Posterior cingulate gyrus (tissue), 11 donors: ENCODE measurements at regions not wholly inside any gene's neighbourhood (a gene's known extent, or its start where the extent isn't known, plus 50 kb on each side); places are given as distances from the start of the nearest gene placed in this dataset.

Source experiments
- DNase-seq, 10 donors: peaks; one replicate each; pipeline versions ENCODE4 v3.0.0 to v3.0.0-alpha.2; 2020 to 2021; ENCODE audit warnings: mixed read lengths in 3 of 10
- intact Hi-C: fragments of 100-400 bp; cut with DNase I; formaldehyde crosslinking; loops from one replicate; pipeline ENCODE4 v1.15.1; 2023

- DNase-seq, result no peak
- intact Hi-C loops, result no loop called here
These were observed 1024.0 kb upstream of the PCDH9 start for GRCh38 chr13:68254151-68254550.

- DNase-seq, result no peak
- intact Hi-C loops, result no loop called here
These were observed 1004.1 kb upstream of the PCDH9 start for GRCh38 chr13:68234274-68234673.

GRCh38 chr13:68232351-68233130, 1002.4 kb upstream of the PCDH9 start:
- intact Hi-C loops, result no loop called here
- DNase-seq, result no peak

DNA sequence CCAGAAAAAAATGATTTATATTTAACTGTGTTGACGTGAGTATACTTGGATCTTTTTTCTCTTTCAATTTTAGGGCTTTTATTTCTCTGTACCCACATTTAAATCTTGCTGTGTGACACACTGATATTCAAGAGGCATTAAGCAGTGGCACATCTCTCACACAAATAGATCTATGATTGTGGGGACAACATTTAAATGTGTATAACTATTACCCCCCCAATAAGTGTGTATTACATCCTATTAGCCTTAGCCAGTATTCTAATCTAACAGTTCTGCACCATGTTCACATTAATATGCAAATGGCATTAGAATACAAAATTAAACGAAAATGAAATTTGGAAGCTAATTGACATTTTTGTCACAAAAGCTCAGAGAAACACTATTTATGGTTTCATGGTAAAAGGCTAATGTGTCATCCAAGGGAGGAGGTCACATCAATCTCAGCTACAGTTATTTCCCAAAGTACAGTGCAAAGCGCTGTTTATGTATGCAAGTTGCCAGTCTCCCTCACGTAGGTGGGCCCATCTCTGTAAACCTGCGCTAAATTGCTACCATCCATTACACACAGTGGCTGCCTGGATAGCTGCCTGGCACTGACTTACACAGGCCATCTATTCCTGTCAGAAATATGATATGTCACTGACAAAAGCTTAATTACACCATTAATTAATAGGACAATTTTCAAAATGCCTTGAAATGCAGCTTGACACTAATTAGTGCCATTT, 984.7 kb upstream of the PCDH9 start:
- intact Hi-C loops, result no loop called here
- no peak for DNase-seq

DNA sequence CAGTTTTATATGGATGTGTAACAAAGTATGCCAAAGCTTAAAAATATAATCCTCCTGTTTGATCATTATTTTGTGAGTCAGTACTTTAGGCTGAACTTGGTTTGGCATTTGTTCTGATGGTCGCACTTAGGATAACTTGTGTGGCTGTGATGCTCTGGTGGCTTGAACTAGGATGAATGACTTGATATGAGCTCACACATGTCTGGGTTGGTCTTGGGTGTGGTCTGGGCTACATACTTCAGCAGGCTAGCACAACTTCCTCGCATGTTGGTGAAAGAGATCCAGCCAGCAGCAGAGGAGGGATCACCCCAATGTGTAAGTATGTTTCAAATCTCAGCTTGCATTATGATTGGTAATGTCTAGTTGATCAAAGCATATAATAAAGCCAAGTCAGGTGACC, 969.1 kb upstream of the PCDH9 start:
- no peak for DNase-seq
- intact Hi-C loops, result no loop called here

DNA sequence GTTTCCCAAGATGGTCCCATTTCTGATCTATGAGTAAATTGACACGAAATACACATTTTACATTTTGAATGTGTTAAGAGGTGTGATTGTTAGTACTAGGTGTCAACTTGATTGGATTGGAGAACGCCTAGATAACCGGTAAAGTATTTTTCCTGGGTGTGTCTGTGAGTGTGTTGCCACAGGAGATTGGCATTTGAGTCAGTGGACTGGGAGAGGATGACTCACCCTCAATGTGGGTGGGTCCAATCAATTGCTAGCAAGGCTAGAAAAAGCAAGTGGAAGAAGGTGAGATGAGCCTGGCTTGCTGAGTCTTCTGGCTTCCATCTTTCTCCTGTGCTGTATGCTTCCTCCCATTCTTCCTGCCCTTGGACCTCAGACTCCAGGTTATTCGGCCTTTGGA, 960.7 kb upstream of the PCDH9 start:
- intact Hi-C loops, result no loop called here
- no peak for DNase-seq

DNA sequence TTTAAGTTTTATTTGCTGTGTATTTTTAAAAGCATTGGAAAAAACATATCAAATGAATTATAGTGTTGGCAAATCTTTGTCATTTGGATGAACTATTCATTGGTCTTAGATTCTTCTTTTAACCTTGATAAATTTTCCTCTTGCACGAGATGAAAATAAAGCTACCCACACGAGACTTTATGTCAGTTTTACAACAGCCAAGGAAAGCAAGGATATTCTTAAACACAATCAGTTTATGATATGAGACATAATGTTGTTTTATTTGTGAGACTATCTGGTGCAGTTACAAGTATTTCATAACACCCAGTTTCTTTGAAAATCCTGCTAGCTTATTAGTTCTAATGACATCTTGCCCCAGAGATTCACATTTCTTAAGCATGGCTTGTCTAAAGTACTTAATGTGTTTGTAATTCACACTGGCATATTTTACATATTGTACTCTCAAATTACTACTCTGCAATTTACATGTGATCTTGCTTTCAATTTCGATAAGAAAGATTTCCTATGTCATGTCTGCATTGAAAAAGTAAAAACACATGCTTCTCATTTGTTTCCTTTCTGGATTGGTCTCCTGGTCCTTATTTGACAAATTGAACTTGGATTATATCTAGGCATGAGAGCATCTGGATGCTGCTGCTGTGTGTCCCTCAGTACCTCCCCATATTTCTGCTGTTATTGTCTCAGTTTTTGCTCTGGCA, 955.5 kb upstream of the PCDH9 start:
- intact Hi-C loops, result no loop called here
- DNase-seq, result no peak

GRCh38 chr13:68176475-68176874, 946.3 kb upstream of the PCDH9 start:
- intact Hi-C loops, result no loop called here
- no peak for DNase-seq

DNA sequence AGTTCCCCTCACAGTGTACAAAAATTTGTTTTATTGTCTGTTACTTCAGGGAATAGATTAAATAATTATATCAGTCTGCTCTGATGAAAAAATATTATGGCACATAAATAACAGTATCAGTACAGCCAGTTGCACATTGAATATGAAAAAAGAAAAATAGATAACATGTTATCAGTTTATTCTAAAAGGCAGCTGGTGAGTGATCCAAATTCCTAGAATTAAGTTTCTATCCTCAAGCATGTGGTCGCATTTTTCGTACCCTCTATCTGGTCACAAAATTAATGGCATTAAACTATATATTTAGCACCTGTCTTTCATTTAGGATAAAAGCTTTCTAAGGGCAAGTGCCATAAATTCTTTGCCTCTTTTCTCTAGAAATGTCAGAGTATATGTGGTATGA, 944.8 kb upstream of the PCDH9 start:
- DNase-seq, result no peak
- intact Hi-C loops, result no loop called here

DNA sequence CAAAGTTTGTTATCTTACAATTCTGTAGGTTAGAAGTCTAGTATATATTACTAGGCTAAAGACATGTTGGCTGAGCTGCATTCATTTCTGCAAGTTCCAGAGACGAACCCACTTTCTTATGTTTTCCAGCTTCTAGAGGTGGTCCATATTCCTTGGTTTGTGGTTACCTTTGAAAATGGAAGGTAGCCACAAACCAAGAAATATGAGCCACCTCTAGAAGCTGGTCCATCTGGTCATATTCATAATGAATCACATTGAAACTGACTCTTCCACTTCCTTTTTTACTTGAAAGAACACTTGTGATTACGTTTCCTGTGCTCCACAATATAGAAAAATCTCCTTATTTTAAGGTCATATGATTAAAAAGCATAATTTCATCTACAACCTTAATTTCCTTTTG, 943.0 kb upstream of the PCDH9 start:
- intact Hi-C loops, result no loop called here

DNA sequence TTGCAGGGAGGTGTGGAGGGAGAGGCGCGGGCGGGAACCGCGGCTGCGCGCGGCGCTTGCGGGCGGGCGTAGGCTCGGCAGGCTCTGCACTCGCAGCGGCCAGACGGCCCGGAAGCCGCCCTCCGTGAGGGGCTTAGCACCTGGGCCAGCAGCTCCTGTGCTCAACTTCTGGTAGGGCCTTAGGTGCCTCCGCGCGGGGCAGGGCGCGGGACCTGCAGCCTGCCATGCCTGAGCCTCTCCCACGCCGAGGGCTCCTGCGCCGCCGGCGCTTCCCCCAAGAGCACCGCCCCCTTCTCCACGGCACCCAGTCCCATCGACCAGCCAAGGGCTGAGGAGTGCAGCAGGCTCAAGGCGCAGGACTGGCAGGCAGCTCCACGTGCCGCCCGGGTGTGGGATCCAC, 940.8 kb upstream of the PCDH9 start:
- intact Hi-C loops, result no loop called here
- peak in 2 of 10 donors; percentile 44 to 77 for DNase-seq

More for the DNA sequence above, 943.0 kb upstream of the PCDH9 start:
- DNase-seq, result no peak

GRCh38 chr13:68168448-68168847, 938.3 kb upstream of the PCDH9 start:
- intact Hi-C loops, result no loop called here
- no peak for DNase-seq

- no peak for DNase-seq
- intact Hi-C loops, result no loop called here
These were observed 930.3 kb upstream of the PCDH9 start for GRCh38 chr13:68160466-68160865.

- DNase-seq, result no peak
- intact Hi-C loops, result no loop called here
These were observed 922.3 kb upstream of the PCDH9 start for GRCh38 chr13:68152414-68152813.

GRCh38 chr13:68145852-68146251, 915.7 kb upstream of the PCDH9 start:
- intact Hi-C loops, result no loop called here
- DNase-seq, result no peak

GRCh38 chr13:68128297-68128915, 898.3 kb upstream of the PCDH9 start:
- peak in 1 of 10 donors; percentile 59 for DNase-seq
- intact Hi-C loops, result no loop called here

GRCh38 chr13:68125087-68125480, 894.9 kb upstream of the PCDH9 start:
- DNase-seq, result no peak
- intact Hi-C loops, result no loop called here

DNA sequence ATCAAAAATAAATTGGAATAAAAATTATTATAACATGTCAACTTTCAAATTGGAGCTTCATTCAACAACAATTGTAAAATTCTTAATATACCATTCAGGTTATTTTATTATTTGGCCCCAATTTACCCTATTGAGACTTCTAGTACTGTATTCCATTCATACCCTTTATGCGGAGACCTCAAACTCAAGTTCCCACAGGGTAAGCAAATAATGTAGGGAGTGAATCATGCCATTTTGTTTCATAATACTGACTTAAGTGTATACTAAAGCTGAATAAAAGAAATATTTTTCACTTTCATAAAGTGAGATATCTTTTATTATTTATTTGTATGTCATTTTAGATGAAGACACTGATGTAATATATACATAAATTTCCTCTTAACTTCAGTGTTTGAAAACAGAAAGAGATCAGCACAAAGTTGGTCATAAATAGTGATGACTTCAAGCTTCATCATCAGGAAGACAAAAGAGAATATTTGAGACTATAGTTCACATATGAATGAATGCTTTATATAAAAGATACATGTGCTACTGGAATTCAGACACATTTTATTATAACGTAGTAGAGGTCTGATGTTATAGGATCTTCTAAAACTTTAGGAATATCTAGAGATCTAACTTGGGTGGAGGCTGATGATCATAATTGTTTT, 894.4 kb upstream of the PCDH9 start:
- DNase-seq, result no peak
- intact Hi-C loops, result no loop called here

DNA sequence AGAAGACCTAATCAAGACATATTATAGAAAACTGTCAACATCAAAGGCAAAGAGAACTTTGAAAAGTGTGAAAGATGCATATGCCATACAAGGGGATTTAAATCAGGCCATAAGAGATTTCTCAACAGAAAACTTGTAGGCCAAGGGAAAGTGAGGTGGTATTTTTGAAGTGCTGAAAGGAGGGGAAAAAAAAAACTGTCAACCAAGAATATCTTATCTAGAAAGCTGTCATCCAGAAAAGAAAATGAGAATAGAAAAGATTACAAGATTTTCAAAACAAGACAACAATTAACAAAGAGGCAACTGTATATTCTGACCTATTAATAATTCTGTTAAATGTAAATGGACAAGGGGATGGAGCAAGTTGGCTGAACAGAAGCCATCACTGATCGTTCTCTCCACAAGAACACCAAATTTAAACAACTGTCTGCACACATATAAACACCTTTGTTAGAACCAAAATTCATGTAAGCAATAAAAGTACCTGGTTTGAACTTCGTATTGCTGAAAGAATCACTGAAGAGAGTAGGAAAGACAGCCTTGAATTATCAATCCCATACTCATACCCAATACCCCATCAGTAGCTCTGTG, 880.1 kb upstream of the PCDH9 start:
- no peak for DNase-seq
- intact Hi-C loops, result no loop called here

GRCh38 chr13:68107667-68108066, 877.5 kb upstream of the PCDH9 start:
- intact Hi-C loops, result no loop called here
- peak in 3 of 10 donors; percentile 62 to 82 (median 77) for DNase-seq
